Activated effector memory CD4-positive, alpha-beta T cell treated with anti-CD3 and anti-CD28 coated beads, Interleukin-2, amount 50 U/mL, for 16 hours (primary cell): ENCODE measurements at regions not wholly inside any gene's neighbourhood (a gene's known extent, or its start where the extent isn't known, plus 50 kb on each side); places are given as distances from the start of the nearest gene placed in this dataset.

ENCODE experiments used
- DNase-seq: peaks from one replicate; pipeline ENCODE4 v3.0.0-alpha.2; 2020

- DNase-seq = no peak
These were observed 460.5 kb downstream of the MAN2A1 start for GRCh38 chr5:110150199-110150598.

DNA sequence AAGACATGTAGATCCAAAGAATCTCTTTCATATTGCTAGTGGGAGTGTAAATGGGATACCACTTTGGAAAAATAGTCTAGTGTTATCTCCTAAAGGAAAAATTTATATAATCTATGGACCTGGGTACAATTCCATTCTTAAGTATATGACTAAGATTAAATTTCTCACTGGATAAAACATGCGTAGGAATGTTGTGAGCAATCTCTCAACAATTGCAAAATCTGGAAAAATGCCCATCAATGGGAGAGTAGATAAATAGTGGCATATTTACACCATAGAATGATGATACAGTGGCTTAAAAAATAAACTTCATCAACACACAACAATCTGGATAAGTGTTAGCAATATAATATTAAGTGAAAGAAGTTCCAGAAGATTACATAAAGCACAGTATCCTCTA lies 469.5 kb downstream of the MAN2A1 start:
- no peak for DNase-seq

- DNase-seq = no peak
These were observed 471.4 kb downstream of the MAN2A1 start for GRCh38 chr5:110161162-110161561.

GRCh38 chr5:110165366-110165765 lies 475.6 kb downstream of the MAN2A1 start:
- DNase-seq = no peak

DNA sequence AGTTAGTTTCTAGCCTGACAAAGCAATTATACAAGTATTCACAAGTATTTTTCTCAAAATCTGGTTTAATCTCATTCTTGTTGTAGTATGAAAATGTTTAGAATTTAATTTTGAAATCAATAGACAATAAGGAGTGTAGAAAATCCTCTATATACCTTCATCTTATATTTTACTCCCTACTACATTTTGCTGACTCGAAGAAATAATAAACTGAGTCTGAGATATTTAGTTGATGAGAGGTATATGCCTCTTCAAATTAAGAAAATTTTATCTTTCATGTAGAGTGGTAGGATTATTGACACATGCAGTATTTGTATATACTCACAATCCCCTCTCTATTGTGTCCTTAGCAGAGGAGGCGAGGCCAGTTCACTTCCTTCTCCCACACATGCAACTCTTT lies 477.7 kb downstream of the MAN2A1 start:
- DNase-seq = no peak

- no peak for DNase-seq
These were observed 479.7 kb downstream of the MAN2A1 start for GRCh38 chr5:110169461-110169860.

DNA sequence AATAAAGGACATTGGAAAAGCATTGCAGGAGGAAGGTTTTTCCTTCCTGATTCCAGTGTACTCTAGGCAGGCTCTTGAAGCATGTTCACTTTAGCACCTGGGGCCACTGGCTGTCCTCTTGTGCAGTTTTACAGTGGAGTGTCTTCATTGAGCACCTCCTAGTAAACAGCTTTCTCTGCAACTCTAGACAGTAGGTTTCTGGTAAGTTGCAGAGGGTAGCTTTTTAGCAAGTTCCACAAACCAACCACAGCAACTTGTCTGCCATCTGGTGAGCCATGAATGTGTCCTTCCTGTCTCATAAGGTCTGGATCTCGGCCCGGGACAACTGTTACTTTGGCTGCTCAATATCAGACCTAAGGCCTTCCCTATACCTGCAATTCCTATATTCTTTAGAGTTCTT lies 488.0 kb downstream of the MAN2A1 start:
- DNase-seq = no peak

DNA sequence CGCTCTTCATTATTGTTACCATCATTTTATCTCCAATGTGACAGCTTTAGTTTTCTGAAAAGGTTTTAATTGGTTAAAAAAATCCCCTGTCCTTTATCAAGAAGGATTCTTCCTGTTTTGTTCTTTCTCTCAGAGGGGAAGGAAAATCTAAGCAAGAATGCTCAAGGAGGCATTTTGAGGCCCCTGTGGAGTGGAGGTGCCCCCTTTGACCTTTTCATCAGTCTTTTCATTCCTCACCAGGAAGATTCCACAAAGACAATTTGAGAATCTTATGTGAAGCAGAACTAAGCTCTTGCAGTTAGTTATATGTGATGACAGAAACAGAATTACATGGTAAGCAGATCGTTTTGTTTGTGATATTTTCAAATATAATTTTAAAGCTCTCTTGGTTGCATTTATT lies 489.6 kb downstream of the MAN2A1 start:
- DNase-seq = no peak

GRCh38 chr5:110194191-110194590 lies 504.5 kb downstream of the MAN2A1 start:
- DNase-seq = no peak

DNA sequence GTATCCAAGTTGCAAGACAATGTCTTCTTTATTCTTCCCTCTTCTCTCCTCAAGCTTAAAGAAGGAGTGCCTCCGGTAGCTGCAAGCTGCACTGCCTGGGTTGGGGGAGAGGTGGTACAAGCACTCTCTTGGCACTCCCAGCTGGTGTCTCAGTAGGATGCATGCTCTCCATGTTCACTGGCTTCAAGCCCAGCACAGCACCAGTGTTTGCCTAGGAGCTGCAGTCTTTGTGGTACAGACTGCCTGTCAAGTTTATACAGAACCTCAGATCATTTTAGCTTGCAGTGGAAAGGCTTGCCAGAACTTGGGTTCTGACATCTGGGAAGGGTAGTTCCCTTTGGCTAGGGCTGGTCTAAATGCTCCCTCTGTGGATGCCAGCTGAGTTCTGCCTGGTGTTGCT lies 505.6 kb downstream of the MAN2A1 start:
- no peak for DNase-seq

GRCh38 chr5:110201791-110202190 lies 512.1 kb downstream of the MAN2A1 start:
- no peak for DNase-seq

DNA sequence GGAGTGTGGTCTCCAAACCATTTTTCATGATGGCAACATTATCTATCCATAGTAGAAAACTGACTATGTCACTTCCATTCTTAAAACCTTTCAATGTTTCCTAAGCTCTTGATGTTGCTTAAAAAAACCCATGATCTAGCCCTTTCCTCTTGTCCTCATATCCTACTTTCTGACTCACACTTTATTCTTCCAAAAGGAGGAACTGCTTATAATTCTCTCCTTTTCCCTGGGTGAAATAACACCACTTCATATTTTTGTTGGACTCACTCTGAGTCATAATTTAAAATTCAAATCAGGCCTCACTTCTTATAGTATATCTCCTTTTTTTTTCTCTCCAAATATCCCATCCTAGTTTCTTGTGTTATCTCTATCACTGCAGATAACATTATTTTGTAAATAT lies 513.9 kb downstream of the MAN2A1 start:
- no peak for DNase-seq

DNA sequence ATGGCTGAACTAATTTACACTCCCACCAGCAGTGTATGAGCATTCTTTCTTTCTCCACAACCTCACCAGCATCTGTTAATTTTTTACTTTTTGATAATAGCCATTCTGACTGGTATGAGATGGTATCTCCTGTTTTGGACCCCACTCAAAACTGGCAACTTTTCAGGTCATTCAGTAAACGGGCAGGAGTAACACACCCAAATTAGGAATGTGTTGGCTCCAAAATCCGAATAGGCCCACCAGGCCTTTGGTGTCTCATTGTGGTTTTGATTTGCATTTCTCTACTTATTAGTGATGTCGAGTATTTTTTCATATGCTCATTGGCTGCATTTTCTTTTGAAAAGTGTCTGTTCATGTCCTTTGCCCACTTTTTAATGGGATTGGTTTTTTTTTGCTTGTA lies 517.1 kb downstream of the TMEM232 start:
- DNase-seq = no peak

- DNase-seq = no peak
These were observed 507.5 kb downstream of the TMEM232 start for GRCh38 chr5:110218981-110219380.

DNA sequence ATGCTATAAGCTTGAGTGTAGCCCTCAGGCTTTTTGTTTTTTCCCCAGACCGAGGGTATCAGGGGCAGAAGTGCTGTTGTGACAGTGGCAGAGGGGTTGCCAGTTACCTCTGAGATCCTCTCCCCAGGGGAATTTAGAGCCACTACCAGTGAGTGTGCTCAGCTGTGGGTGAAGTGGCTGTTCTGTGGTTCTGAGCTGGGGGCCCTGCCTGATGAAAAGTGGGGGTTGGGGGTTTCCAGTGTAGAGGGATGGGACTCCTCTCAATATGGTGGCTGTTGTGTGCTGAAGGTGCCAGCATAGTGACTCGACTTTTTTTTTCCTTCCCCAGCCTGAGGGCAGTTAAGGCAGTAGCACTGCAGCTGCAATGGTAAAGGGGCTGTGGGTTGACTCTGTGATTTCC lies 506.7 kb downstream of the TMEM232 start:
- DNase-seq = no peak

GRCh38 chr5:110221036-110221435 lies 505.4 kb downstream of the TMEM232 start:
- DNase-seq = no peak

GRCh38 chr5:110224050-110224449 lies 502.4 kb downstream of the TMEM232 start:
- DNase-seq = no peak

DNA sequence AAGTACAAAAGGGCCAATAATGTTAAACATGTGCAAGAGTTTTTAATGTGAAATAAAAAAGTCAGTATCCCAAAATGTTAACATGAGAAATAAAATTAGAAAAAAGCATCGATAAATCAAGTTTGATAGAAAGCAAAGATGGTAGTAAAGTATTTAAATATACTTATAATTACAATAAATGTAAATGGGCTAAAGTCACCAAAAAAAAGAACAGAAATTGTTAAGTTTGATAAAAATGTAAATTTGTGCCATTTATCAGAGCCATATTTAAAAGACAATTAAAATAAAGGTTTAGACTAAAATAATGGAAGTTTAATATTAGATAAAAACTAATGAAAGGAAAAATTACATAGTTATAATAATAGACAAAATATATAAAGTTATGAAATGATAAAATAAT lies 500.5 kb downstream of the TMEM232 start:
- no peak for DNase-seq

DNA sequence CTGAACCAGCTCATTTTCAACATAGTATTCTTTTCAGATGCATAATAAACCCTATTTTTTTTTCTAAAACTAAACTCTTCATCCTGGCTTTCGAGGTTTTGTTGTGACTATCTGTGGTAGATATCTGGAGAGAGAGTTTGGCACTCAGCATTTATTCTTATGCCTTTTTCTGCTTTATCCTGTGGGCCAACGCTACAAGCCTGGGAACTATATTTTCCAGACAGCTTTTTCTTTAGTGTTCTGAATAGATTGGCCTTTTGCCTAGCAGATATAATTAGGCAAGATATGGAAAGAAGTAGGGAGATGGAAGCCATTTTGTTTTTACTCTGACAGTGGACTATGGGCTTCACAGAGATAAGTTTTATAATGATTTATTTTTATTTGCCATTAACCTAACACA lies 486.7 kb downstream of the TMEM232 start:
- DNase-seq = no peak

DNA sequence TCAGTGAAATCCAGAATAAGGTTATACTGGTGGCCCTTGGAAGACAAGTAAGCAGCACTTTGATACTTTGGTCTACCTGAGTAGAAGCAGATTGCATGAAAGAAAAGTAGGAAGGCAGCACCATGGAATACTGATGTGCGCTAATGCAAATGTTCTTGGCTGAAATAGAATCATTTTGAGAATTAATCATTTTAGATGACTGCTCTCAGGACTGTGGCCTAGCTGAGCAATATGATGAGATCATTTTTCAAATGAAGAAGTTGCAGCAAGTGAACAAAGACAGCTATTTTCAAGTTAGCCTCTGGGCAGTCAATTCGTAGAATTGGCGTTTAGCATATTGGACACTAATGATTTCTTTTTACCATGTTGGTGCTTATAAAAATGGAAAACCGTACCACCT lies 483.5 kb downstream of the TMEM232 start:
- no peak for DNase-seq

DNA sequence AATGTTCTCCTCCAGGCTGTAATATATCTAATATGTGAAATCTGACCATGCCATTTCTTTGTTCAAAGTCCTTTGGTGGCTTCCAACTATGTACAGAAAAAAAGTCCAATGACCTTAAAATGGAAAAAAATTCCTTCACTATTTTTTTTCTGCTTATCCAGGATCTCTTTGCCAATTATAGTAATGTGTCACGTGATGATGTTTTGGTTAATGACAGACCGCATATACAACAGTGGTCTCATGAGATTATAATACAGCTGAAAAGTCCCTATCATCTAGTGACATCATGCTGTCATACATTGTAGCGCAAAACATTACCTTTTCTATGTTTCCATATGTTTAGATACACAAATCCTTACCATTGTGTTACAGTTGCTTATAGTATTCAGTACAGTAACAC lies 477.6 kb downstream of the TMEM232 start:
- no peak for DNase-seq

DNA sequence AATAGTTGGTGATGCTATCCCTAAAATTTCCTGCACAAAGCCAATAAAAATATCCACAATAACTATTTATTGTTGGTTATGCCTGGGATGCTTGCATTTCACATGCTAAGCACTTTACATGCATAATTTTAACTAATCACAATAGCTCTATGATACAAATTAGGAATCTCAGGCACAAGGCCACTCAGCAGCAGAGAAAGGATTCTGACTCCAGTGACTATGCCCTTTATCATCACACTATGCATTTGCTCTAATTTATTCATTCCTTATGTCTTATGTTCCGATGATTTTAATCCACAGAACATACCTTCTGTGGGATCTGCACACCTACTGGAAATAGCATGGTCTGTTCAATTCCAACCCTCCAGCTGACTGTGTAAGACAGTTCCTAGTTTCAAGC lies 476.1 kb downstream of the TMEM232 start:
- no peak for DNase-seq

DNA sequence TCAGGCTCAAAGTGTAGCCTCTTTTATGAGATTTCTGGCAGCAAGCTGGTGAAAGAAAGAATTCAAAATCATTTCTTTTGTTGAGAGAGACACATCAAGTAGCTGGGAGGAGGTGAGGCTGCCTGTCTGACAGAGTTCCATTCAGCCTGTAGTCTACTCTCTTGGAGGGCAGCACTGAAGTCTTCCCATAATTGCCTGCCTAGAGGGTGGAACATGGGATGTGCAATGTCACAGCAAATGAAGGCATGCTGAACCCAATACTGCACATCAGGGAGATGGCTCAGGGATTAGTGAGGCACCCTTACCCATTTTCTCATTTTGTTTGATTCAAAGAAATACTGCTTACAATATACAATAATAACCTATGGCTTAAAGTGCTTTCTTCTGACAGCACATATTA lies 475.7 kb downstream of the TMEM232 start:
- no peak for DNase-seq

GRCh38 chr5:110251366-110251765 lies 475.1 kb downstream of the TMEM232 start:
- DNase-seq = no peak

DNA sequence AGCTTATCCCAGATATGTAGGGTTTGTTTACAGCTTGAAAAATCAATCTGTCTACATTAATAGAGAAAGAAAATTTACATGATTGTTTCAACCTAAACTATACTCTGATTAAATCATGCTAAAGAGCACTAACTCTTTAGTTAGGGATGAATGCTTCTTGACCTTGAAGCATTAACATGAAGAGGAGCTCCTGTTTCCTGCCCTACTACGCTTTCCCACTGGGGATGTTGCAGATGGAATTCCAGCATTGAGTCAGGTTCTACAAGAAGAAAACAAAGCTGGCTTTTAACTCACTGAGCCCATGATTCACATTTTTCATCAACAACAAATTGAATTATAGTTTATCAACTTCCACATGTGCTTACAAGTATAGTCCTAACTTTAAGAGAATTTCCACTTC lies 471.3 kb downstream of the TMEM232 start:
- no peak for DNase-seq

GRCh38 chr5:110256298-110256697 lies 470.2 kb downstream of the TMEM232 start:
- no peak for DNase-seq
